ENCODE measurements at regions not wholly inside any gene's neighbourhood (a gene's known extent, or its start where the extent isn't known, plus 50 kb on each side); places are given as distances from the start of the nearest gene placed in this dataset.
"Not testable (repeated sequence)": the region's sequence is repeated elsewhere in the genome, so short reads cannot be mapped to it uniquely, and the experiment has no call there.

DNA sequence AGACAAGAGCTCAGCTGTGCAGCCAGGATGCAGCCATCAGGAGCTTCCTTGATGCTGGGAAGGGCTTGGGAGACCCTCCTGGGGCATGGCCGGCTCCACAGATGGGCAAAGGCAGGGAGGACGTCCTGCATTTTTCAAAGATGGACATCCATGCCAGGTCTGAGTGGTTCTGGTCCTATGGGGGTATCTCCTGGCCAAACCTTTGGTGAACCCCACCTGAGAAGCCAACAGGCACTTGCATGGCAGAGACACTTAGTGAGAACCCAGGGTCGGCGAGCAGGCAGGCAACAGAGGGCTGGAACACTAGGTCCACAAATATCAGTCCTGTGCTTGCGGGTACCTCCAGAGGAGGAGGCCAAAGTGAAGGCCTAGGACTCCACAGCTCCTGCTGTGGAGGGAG is 70.0 kb downstream of the KCTD15 start:
- Histone ChIP-seq H3K27ac (ENCODE audit: insufficient read depth, low read depth, low read length, poor library complexity, severe bottlenecking) (no peak overlapping the region), H3K9me3 (ENCODE audit: control insufficient read depth, low read length) (no peaks in the 10 kb centered on the region), H3K4me3 (ENCODE audit: insufficient read depth, low read depth, low read length) (no peak overlapping the region), H3K27me3 (ENCODE audit: control insufficient read depth, insufficient read depth, low read length, poor library complexity, severe bottlenecking) (peaks cover 10% of the 10 kb centered on the region), H3K36me3 (ENCODE audit: control insufficient read depth, insufficient read depth, low read length) (no peaks in the 10 kb centered on the region), H3K4me1 (ENCODE audit: control insufficient read depth, insufficient read depth, low read length) (peaks cover 14% of the 10 kb centered on the region)
- 73 to 76% methylated on average over 5 of the region's 5 CpGs for WGBS, 2 experiments

DNA sequence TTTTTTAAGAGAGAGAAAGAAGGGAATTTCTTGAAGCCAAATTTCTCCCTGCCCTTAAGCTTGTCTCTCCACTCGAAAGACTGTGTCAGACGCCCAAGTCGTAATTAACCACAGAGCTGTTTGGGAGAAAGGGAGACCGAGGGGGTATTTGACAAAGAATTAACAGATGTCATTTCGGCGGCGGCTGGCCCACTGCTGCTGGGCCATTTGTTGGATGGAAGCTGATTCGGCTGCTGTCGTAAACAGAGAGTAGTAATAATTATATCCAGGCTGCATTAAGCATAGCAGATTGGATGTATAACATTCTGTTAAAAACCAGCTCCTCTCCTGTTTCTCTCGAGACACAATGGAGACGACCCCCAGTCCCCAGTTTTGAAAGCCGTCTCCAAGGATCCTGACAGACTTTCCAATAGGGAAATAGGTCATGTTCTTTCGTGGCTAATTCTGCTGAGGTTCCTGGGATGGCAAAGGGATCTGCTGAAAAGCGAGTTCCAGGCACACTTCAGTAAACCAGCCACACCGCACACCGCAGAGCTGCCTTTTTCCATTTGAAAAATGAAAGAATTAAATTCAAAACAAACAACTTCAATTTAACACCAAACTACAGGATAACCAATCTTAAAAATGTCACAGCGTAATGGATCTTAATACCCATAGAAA is 71.5 kb downstream of the KCTD15 start:
- Histone ChIP-seq H3K36me3 (ENCODE audit: control insufficient read depth, insufficient read depth, low read length) (no peaks in the 10 kb centered on the region), H3K4me3 (ENCODE audit: insufficient read depth, low read depth, low read length) (no peak overlapping the region), H3K9me3 (ENCODE audit: control insufficient read depth, low read length) (no peaks in the 10 kb centered on the region), H3K4me1 (ENCODE audit: control insufficient read depth, insufficient read depth, low read length) (peaks cover 14% of the 10 kb centered on the region), H3K27me3 (ENCODE audit: control insufficient read depth, insufficient read depth, low read length, poor library complexity, severe bottlenecking) (peaks cover 10% of the 10 kb centered on the region), H3K27ac (ENCODE audit: insufficient read depth, low read depth, low read length, poor library complexity, severe bottlenecking) (no peak overlapping the region)
- 69 to 74% methylated on average over 17 of the region's 17 CpGs for WGBS, 2 experiments

DNA sequence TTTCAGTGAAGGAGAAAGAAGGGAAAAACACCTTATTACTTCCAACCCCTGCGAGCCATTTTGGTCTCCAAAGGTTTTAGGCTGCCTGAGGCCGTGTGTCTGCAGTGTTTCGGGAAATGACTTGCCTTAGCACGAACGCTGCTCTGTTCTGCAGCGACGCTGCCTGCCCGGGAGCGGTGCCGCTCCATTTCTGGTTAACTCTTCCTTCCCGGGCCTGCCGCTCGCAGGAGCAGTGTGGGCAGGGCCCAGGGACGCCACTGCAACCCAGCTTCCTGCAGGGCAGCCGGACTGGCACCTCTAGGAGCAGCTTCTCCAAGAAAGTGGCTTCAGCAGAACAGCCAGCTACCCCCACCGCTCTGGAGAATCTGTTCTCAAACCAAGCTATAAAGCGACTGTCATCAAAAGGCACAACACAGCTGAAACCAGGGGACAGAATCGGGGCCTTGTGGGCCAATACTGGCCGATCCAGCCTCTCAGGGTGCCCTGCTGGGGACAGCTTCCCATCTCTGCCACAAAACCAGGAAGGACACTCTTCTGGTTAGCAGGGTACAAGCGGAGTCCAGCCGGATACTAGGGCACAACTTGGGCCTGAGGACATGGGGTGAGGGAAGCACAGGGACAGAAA is 72.2 kb downstream of the KCTD15 start:
- H3K4me3 ChIP-seq (ENCODE audit: insufficient read depth, low read depth, low read length), result no peak overlapping the region
- no peaks in the 10 kb centered on the region for H3K36me3 ChIP-seq (ENCODE audit: control insufficient read depth, insufficient read depth, low read length)
- H3K27ac ChIP-seq (ENCODE audit: insufficient read depth, low read depth, low read length, poor library complexity, severe bottlenecking), result no peak overlapping the region
- WGBS, 2 experiments, result 36 to 40% methylated on average over 21 of the region's 21 CpGs
- H3K9me3 ChIP-seq (ENCODE audit: control insufficient read depth, low read length), result no peaks in the 10 kb centered on the region
- peaks cover 10% of the 10 kb centered on the region for H3K27me3 ChIP-seq (ENCODE audit: control insufficient read depth, insufficient read depth, low read length, poor library complexity, severe bottlenecking)
- peaks cover 14% of the 10 kb centered on the region for H3K4me1 ChIP-seq (ENCODE audit: control insufficient read depth, insufficient read depth, low read length)

DNA sequence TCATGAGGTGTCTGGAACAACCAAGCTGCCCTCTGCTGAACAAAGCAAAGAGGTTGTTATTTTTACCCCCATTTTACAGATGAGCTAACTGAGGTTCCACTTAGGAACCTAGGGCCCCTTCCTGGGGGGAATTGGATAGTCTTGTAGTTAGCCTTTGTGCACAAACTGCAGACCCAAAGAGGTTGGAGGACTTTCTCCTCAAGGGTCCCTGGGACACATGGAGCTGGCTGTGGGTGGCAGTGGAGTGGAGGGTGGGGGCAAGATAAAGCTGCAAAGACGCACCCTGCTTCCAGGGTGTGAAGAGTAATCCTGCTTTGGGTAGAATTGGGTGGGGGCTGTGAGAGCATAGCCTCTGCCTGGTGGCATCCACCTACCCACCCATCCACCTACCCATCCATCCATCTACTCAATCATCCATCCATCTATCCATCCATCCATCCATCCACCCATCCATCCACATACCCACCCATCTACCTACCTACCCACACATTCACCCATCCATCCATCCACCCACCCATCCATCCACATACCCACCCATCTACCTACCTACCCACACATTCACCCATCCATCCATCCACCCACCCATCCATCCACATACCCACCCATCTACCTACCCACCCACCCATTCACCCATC is 73.7 kb downstream of the KCTD15 start:
- 78 to 100% methylated on average over 1 of the region's 1 CpG for WGBS, 2 experiments
- not testable (repeated sequence) for H3K36me3 ChIP-seq (ENCODE audit: control insufficient read depth, insufficient read depth, low read length); H3K4me3 ChIP-seq (ENCODE audit: insufficient read depth, low read depth, low read length); H3K27ac ChIP-seq (ENCODE audit: insufficient read depth, low read depth, low read length, poor library complexity, severe bottlenecking); H3K9me3 ChIP-seq (ENCODE audit: control insufficient read depth, low read length)
- Histone ChIP-seq H3K4me1 (ENCODE audit: control insufficient read depth, insufficient read depth, low read length) (peaks cover 14% of the 10 kb centered on the region), H3K27me3 (ENCODE audit: control insufficient read depth, insufficient read depth, low read length, poor library complexity, severe bottlenecking) (peaks cover 10% of the 10 kb centered on the region)

DNA sequence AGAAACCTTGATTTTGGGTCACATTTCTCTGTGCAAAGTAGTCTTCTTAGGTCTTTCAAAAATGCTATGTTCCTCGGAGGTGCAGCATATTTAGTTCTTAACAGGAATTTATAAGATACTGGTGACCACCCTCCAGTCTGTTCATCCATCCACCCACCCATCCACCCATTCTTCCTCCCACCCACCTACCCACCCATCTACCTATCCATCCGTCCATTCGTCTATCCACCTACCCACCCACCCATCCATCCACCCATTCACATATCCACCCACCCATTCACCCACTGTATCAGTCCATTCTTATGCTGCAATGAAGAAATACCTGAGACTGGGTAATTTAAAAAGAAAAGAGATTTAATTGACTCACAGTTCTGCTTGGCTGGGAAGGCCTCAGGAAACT is 74.9 kb downstream of the KCTD15 start:
- Histone ChIP-seq H3K4me1 (ENCODE audit: control insufficient read depth, insufficient read depth, low read length) (peaks cover 14% of the 10 kb centered on the region), H3K27ac (ENCODE audit: insufficient read depth, low read depth, low read length, poor library complexity, severe bottlenecking) (no peak overlapping the region), H3K27me3 (ENCODE audit: control insufficient read depth, insufficient read depth, low read length, poor library complexity, severe bottlenecking) (peaks cover 10% of the 10 kb centered on the region), H3K36me3 (ENCODE audit: control insufficient read depth, insufficient read depth, low read length) (no peaks in the 10 kb centered on the region), H3K9me3 (ENCODE audit: control insufficient read depth, low read length) (no peaks in the 10 kb centered on the region), H3K4me3 (ENCODE audit: insufficient read depth, low read depth, low read length) (no peak overlapping the region)
- WGBS, 2 experiments, result 86 to 97% methylated on average over 3 of the region's 3 CpGs

GRCh38 chr19:33872445-33873320 is 76.0 kb downstream of the KCTD15 start:
- no peak overlapping the region for H3K27ac ChIP-seq (ENCODE audit: insufficient read depth, low read depth, low read length, poor library complexity, severe bottlenecking)
- no peaks in the 10 kb centered on the region for H3K36me3 ChIP-seq (ENCODE audit: control insufficient read depth, insufficient read depth, low read length)
- 92 to 97% methylated on average over 4 of the region's 4 CpGs for WGBS, 2 experiments
- no peaks in the 10 kb centered on the region for H3K9me3 ChIP-seq (ENCODE audit: control insufficient read depth, low read length)
- no peak overlapping the region for H3K4me3 ChIP-seq (ENCODE audit: insufficient read depth, low read depth, low read length)
- peaks cover 10% of the 10 kb centered on the region for H3K27me3 ChIP-seq (ENCODE audit: control insufficient read depth, insufficient read depth, low read length, poor library complexity, severe bottlenecking)
- H3K4me1 ChIP-seq (ENCODE audit: control insufficient read depth, insufficient read depth, low read length), result peaks cover 13% of the 10 kb centered on the region

GRCh38 chr19:33875071-33875470 is 78.4 kb downstream of the KCTD15 start:
- H3K36me3 ChIP-seq (ENCODE audit: control insufficient read depth, insufficient read depth, low read length), result no peaks in the 10 kb centered on the region
- no peaks in the 10 kb centered on the region for H3K27me3 ChIP-seq (ENCODE audit: control insufficient read depth, insufficient read depth, low read length, poor library complexity, severe bottlenecking)
- no peaks in the 10 kb centered on the region for H3K9me3 ChIP-seq (ENCODE audit: control insufficient read depth, low read length)
- no peak overlapping the region for H3K4me3 ChIP-seq (ENCODE audit: insufficient read depth, low read depth, low read length)
- H3K27ac ChIP-seq (ENCODE audit: insufficient read depth, low read depth, low read length, poor library complexity, severe bottlenecking), result no peak overlapping the region
- 90 to 91% methylated on average over 7 to 8 of the region's 8 CpGs for WGBS, 2 experiments
- no peaks in the 10 kb centered on the region for H3K4me1 ChIP-seq (ENCODE audit: control insufficient read depth, insufficient read depth, low read length)

- H3K4me3 ChIP-seq (ENCODE audit: insufficient read depth, low read depth, low read length), result no peak overlapping the region
- H3K9me3 ChIP-seq (ENCODE audit: control insufficient read depth, low read length), result no peaks in the 10 kb centered on the region
- H3K27me3 ChIP-seq (ENCODE audit: control insufficient read depth, insufficient read depth, low read length, poor library complexity, severe bottlenecking), result no peaks in the 10 kb centered on the region
- no peaks in the 10 kb centered on the region for H3K4me1 ChIP-seq (ENCODE audit: control insufficient read depth, insufficient read depth, low read length)
- 94 to 96% methylated on average over 2 to 3 of the region's 3 CpGs for WGBS, 2 experiments
- H3K27ac ChIP-seq (ENCODE audit: insufficient read depth, low read depth, low read length, poor library complexity, severe bottlenecking), result no peak overlapping the region
- no peaks in the 10 kb centered on the region for H3K36me3 ChIP-seq (ENCODE audit: control insufficient read depth, insufficient read depth, low read length)
Measured at GRCh38 chr19:33876192-33876591, 79.5 kb downstream of the KCTD15 start.

- Histone ChIP-seq H3K36me3 (ENCODE audit: control insufficient read depth, insufficient read depth, low read length) (no peaks in the 10 kb centered on the region), H3K9me3 (ENCODE audit: control insufficient read depth, low read length) (no peaks in the 10 kb centered on the region), H3K4me3 (ENCODE audit: insufficient read depth, low read depth, low read length) (no peak overlapping the region), H3K27me3 (ENCODE audit: control insufficient read depth, insufficient read depth, low read length, poor library complexity, severe bottlenecking) (no peaks in the 10 kb centered on the region), H3K4me1 (ENCODE audit: control insufficient read depth, insufficient read depth, low read length) (no peaks in the 10 kb centered on the region), H3K27ac (ENCODE audit: insufficient read depth, low read depth, low read length, poor library complexity, severe bottlenecking) (no peak overlapping the region)
- WGBS, 2 experiments, result 87 to 89% methylated on average over 13 of the region's 13 CpGs
Measured at GRCh38 chr19:33878030-33878544, 81.4 kb downstream of the KCTD15 start.
